Urinary bladder (tissue), 3 donors: ENCODE measurements at regions not wholly inside any gene's neighbourhood (a gene's known extent, or its start where the extent isn't known, plus 50 kb on each side); places are given as distances from the start of the nearest gene placed in this dataset.

Source experiments
- DNase-seq: peaks from one replicate; pipeline ENCODE4 v3.0.0-alpha.2; 2015; ENCODE audit errors: extremely low spot score
- H3K27ac ChIP-seq: one replicate; pipeline ENCODE4 v1.5.1; 2013; ENCODE audit warnings: low read depth, mild to moderate bottlenecking, moderate library complexity
- H3K36me3 ChIP-seq: one replicate; pipeline ENCODE4 v1.6.1; 2013; ENCODE audit warnings: mild to moderate bottlenecking, moderate library complexity; ENCODE audit not compliant: insufficient read depth
- H3K4me1 ChIP-seq: one replicate; pipeline ENCODE4 v1.6.1; 2013; ENCODE audit warnings: mild to moderate bottlenecking, moderate library complexity; ENCODE audit not compliant: insufficient read depth
- H3K4me3 ChIP-seq: one replicate; pipeline ENCODE4 v1.5.1; 2013; ENCODE audit warnings: low read depth, low read length
- WGBS: extraction: QIAGEN DNeasy Blood & Tissue Kit; methylation state at CpG from one replicate; pipeline ENCODE4 v1.1.7; 2013; 5-methylcytosine and 5-hydroxymethylcytosine counted together
- donor health status: healthy with polysubstance abuse.
- donor health status: healthy.

GRCh38 chr18:71643822-71644221 lies 900.3 kb downstream of the CBLN2 start:
- H3K36me3 ChIP-seq = no peaks in the 10 kb centered on the region
- H3K4me1 ChIP-seq = no peaks in the 10 kb centered on the region
- WGBS = 95% methylated on average over 12 of the region's 12 CpGs
- no peak overlapping the region for H3K4me3 ChIP-seq
- no peak for DNase-seq
- no peak overlapping the region for H3K27ac ChIP-seq

- Histone ChIP-seq H3K4me3 (no peak overlapping the region), H3K27ac (no peak overlapping the region), H3K36me3 (no peaks in the 10 kb centered on the region), H3K4me1 (no peaks in the 10 kb centered on the region)
- WGBS = 71% methylated on average over 3 of the region's 3 CpGs
- no peak for DNase-seq
Observed at GRCh38 chr18:71630696-71631095, 913.4 kb downstream of the CBLN2 start.

GRCh38 chr18:71625556-71626090 lies 918.5 kb downstream of the CBLN2 start:
- Histone ChIP-seq H3K4me3 (no peak overlapping the region), H3K27ac (no peak overlapping the region), H3K36me3 (no peaks in the 10 kb centered on the region), H3K4me1 (no peaks in the 10 kb centered on the region)
- DNase-seq = no peak
- 90% methylated on average over 1 of the region's 1 CpG for WGBS

DNA sequence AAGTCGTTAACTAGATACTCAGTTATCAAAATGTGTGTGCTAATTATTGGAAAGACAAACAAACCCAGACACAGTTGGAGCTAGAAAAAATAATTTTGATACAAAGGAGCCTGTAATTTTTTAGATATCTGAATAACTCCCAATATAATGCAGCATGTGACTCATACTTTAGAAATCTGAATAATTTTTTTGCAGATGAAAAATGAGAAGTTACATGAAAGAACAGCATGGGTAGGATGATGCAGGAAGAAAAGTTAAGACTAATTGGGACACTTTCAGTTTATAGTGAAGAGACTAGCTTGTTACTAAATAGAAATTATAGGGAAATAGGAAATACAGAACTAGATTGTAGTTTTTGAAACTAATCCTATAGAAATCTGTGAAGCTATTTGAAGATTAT lies 945.8 kb downstream of the CBLN2 start:
- 52% methylated on average over 1 of the region's 1 CpG for WGBS
- Histone ChIP-seq H3K36me3 (no peaks in the 10 kb centered on the region), H3K4me3 (no peak overlapping the region), H3K4me1 (no peaks in the 10 kb centered on the region), H3K27ac (no peak overlapping the region)
- no peak for DNase-seq

GRCh38 chr18:71597219-71597618 lies 946.9 kb downstream of the CBLN2 start:
- H3K4me1 ChIP-seq = no peaks in the 10 kb centered on the region
- 73% methylated on average over 1 of the region's 1 CpG for WGBS
- no peak overlapping the region for H3K4me3 ChIP-seq
- DNase-seq = no peak
- H3K36me3 ChIP-seq = no peaks in the 10 kb centered on the region
- H3K27ac ChIP-seq = no peak overlapping the region

- 32% methylated on average over 4 of the region's 4 CpGs for WGBS
- no peak overlapping the region for H3K27ac ChIP-seq
- no peaks in the 10 kb centered on the region for H3K4me1 ChIP-seq
- H3K36me3 ChIP-seq = no peaks in the 10 kb centered on the region
- no peak for DNase-seq
- H3K4me3 ChIP-seq = no peak overlapping the region
Observed at GRCh38 chr18:71583252-71583651, 960.9 kb downstream of the CBLN2 start.

DNA sequence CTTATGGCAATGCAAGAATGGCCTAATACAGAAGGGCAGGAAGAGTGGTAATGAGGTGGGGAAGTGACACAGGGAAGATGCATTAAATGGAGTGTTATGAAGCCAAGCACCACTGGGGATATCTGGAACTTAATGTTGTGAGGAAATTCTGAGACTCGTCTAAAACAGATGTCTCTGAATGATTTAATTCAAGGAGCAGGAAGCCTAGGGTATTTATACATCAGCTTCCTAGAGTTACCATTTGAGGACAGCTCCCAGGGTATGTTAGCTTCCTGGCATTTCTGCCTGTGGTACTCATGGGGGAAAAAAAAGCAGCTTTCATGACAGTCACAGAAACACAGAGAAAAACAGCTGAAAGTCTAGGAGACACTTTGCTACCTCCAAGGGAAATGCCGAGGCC lies 989.5 kb downstream of the CBLN2 start:
- no peaks in the 10 kb centered on the region for H3K4me1 ChIP-seq
- no peak overlapping the region for H3K27ac ChIP-seq
- no peak overlapping the region for H3K4me3 ChIP-seq
- no peaks in the 10 kb centered on the region for H3K36me3 ChIP-seq
- WGBS = 52% methylated on average over 2 of the region's 2 CpGs
- DNase-seq = no peak

DNA sequence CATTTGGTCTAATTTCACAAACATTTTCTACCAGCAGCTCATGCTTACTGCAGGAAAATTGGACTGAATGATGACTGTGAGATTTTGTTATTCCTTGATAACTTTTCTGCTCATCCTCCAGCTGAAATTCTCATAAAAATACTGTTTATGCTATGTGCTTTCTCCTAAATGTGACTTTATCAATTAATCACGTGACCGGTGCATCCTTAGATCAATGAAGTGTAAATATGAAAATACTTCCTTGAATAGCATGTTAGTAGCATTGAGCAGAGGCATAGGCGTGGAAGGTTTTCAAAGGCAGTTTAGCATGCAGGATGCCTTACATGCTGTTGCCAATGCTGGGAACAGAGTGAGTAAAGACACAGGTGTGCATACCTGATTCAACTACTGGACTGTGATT lies 1002.5 kb downstream of the CBLN2 start:
- WGBS = 77% methylated on average over 3 of the region's 3 CpGs
- Histone ChIP-seq H3K4me3 (no peak overlapping the region), H3K36me3 (no peaks in the 10 kb centered on the region), H3K4me1 (no peaks in the 10 kb centered on the region), H3K27ac (no peak overlapping the region)
- DNase-seq = no peak

DNA sequence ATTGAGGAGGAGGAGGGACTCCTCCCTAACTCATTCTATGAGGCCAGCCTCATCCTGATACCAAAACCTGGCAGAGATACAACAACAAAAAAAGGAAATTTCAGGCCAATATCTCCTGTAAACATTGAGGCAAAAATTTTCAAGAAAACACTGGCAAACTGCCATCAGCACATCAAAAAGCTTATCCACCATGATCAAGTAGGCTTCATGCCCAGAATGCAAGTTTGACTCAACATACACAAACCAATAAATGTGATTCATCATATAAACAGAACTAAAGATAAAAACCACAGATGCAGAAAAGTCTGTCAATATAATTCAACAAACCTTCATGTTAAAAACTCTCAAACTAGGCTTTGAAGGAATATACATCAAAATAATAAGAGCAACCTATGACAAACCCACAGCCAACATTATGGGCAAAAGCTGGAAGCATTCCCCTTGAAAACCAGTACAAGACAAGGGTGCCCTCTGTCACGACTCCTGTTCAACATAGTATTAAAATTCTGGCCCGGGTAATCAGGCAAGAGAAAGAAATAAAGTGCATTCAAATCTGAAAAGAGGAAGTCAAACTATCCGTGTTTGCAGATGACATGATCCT lies 1014.3 kb downstream of the CBLN2 start:
- H3K4me3 ChIP-seq = no peak overlapping the region
- H3K4me1 ChIP-seq = no peaks in the 10 kb centered on the region
- no peaks in the 10 kb centered on the region for H3K36me3 ChIP-seq
- no peak for DNase-seq
- no peak overlapping the region for H3K27ac ChIP-seq
- WGBS = 21% methylated on average over 3 of the region's 3 CpGs

- H3K36me3 ChIP-seq = no peaks in the 10 kb centered on the region
Observed at GRCh38 chr18:71523483-71524435, 1020.4 kb downstream of the CBLN2 start.

GRCh38 chr18:71505526-71505925 lies 1038.6 kb downstream of the CBLN2 start:
- DNase-seq = no peak
- Histone ChIP-seq H3K36me3 (no peaks in the 10 kb centered on the region), H3K27ac (no peak overlapping the region), H3K4me3 (no peak overlapping the region), H3K4me1 (no peaks in the 10 kb centered on the region)
- WGBS = 68% methylated on average over 2 of the region's 2 CpGs

More at GRCh38 chr18:71523483-71524435, 1020.4 kb downstream of the CBLN2 start:
- WGBS = 70% methylated on average over 5 of the region's 5 CpGs
- Histone ChIP-seq H3K4me3 (no peak overlapping the region), H3K4me1 (no peaks in the 10 kb centered on the region), H3K27ac (no peak overlapping the region)
- no peak for DNase-seq

- no peaks in the 10 kb centered on the region for H3K4me1 ChIP-seq
- no peak for DNase-seq
- H3K4me3 ChIP-seq = no peak overlapping the region
- no peak overlapping the region for H3K27ac ChIP-seq
- no peaks in the 10 kb centered on the region for H3K36me3 ChIP-seq
Observed at GRCh38 chr18:71503222-71503621, 1040.9 kb downstream of the CBLN2 start.

- no peak for DNase-seq
- H3K36me3 ChIP-seq = no peaks in the 10 kb centered on the region
- H3K27ac ChIP-seq = no peak overlapping the region
- no peaks in the 10 kb centered on the region for H3K4me1 ChIP-seq
- WGBS = 47% methylated on average over 3 of the region's 3 CpGs
- H3K4me3 ChIP-seq = no peak overlapping the region
Observed at GRCh38 chr18:71485611-71486010, 1058.5 kb downstream of the CBLN2 start.
